HEK293 (cell line): ENCODE measurements at regions not wholly inside any gene's neighbourhood (a gene's known extent, or its start where the extent isn't known, plus 50 kb on each side); places are given as distances from the start of the nearest gene placed in this dataset.

Source experiments
- CTCF ChIA-PET: fragments of 350-600 bp; formaldehyde crosslinking; extraction: SDS; loops from one replicate; lab custom pipeline; 2021; ENCODE audit warnings: antibody characterized with exemption; lab: Yijun Ruan, JAX
- POLR2A ChIA-PET: fragments of 300-600 bp; formaldehyde crosslinking; extraction: SDS; loops from one replicate; lab custom pipeline; 2020; ENCODE audit warnings: antibody characterized with exemption, inconsistent platforms; lab: Yijun Ruan, JAX
- H3K27ac ChIP-seq: fragments of 200-500 bp; sonication (Bioruptor generic); 2 replicates; pipeline ENCODE4 v1.5.1; 2014; ENCODE audit warnings: low read depth, low read length, control low read depth, inconsistent platforms; ENCODE audit errors: extremely low read depth
- H3K36me3 ChIP-seq, 2 experiments: fragments of 200-500 bp in 1 of 2; sonication (Bioruptor generic) in 1 of 2; 1 replicate in 1 of 2; 2 replicates in 1 of 2; pipeline ENCODE4 v1.5.1; 2014 to 2017; ENCODE audit warnings: inconsistent platforms in 2 of 2, low read length in 2 of 2; ENCODE audit not compliant: control insufficient read depth in 2 of 2, insufficient read depth in 1 of 2
- H3K4me1 ChIP-seq: fragments of 200-500 bp; sonication (Bioruptor generic); 2 replicates; pipeline ENCODE4 v1.5.1; 2014; ENCODE audit warnings: mild to moderate bottlenecking, low read length, inconsistent platforms; ENCODE audit not compliant: control insufficient read depth, insufficient read depth
- H3K4me3 ChIP-seq: 2 replicates; pipeline ENCODE4 v1.5.1; 2011; ENCODE audit warnings: low read depth, mild to moderate bottlenecking, control low read depth, low read length, moderate library complexity
- H3K9me3 ChIP-seq: fragments of 200-500 bp; sonication (Bioruptor generic); 2 replicates; pipeline ENCODE4 v1.5.1; 2014; ENCODE audit warnings: low read depth, low read length, inconsistent platforms; ENCODE audit not compliant: control insufficient read depth, insufficient read depth
- HOXD13 ChIP-seq: sonication (generic); formaldehyde crosslinking; IDR thresholded peaks from 2 replicates; pipeline ENCODE4 v1.8.0; 2022; ENCODE audit warnings: missing genetic modification reagents, borderline replicate concordance
- KLF9 ChIP-seq: fragments of 450-650 bp; formaldehyde crosslinking; IDR thresholded peaks from 2 replicates; pipeline ENCODE4 v1.5.1; 2016; ENCODE audit warnings: missing biosample characterization, missing genetic modification characterization, low read depth
- ZBTB6 ChIP-seq: fragments of 450-650 bp; formaldehyde crosslinking; IDR thresholded peaks from 2 replicates; pipeline ENCODE4 v1.5.1; 2017; ENCODE audit warnings: missing biosample characterization, missing genetic modification characterization
- ZFP37 ChIP-seq: fragments of 450-650 bp; formaldehyde crosslinking; IDR thresholded peaks from 2 replicates; pipeline ENCODE4 v1.5.1; 2016; ENCODE audit warnings: missing biosample characterization, missing genetic modification characterization
- ZFP69B ChIP-seq: fragments of 450-650 bp; formaldehyde crosslinking; IDR thresholded peaks from 2 replicates; pipeline ENCODE4 v1.5.1; 2016; ENCODE audit warnings: missing biosample characterization, missing genetic modification characterization
- ZNF140 ChIP-seq: fragments of 450-650 bp; formaldehyde crosslinking; IDR thresholded peaks from 2 replicates; pipeline ENCODE4 v1.5.1; 2016; ENCODE audit warnings: missing biosample characterization, missing genetic modification characterization
- ZNF19 ChIP-seq: fragments of 450-650 bp; formaldehyde crosslinking; IDR thresholded peaks from 2 replicates; pipeline ENCODE4; 2016; ENCODE audit warnings: missing biosample characterization, missing genetic modification characterization, low read depth
- ZNF221 ChIP-seq: fragments of 450-650 bp; formaldehyde crosslinking; IDR thresholded peaks from 2 replicates; pipeline ENCODE4 v1.5.1; 2017; ENCODE audit warnings: missing biosample characterization, missing genetic modification characterization, borderline replicate concordance
- ZNF324 ChIP-seq: fragments of 450-650 bp; formaldehyde crosslinking; IDR thresholded peaks from 2 replicates; pipeline ENCODE4 v1.5.1; 2016; ENCODE audit warnings: missing biosample characterization, missing genetic modification characterization
- ZNF335 ChIP-seq: fragments of 450-650 bp; formaldehyde crosslinking; conservative IDR thresholded peaks from 2 replicates; pipeline ENCODE4 v1.5.1; 2016; ENCODE audit warnings: missing biosample characterization, missing genetic modification characterization
- ZNF394 ChIP-seq: fragments of 450-650 bp; formaldehyde crosslinking; IDR thresholded peaks from 2 replicates; pipeline ENCODE4 v1.5.1; 2016; ENCODE audit warnings: missing biosample characterization, missing genetic modification characterization, mild to moderate bottlenecking, moderate library complexity, borderline replicate concordance
- ZNF423 ChIP-seq: fragments of 450-650 bp; formaldehyde crosslinking; IDR thresholded peaks from 2 replicates; pipeline ENCODE4 v1.5.1; 2016; ENCODE audit warnings: missing biosample characterization, missing genetic modification characterization
- ZNF555 ChIP-seq: fragments of 450-650 bp; formaldehyde crosslinking; conservative IDR thresholded peaks from 2 replicates; pipeline ENCODE4 v1.5.1; 2017; ENCODE audit warnings: missing biosample characterization, mild to moderate bottlenecking, missing genetic modification characterization, inconsistent platforms
- ZNF677 ChIP-seq: fragments of 450-650 bp; IDR thresholded peaks from 2 replicates; pipeline ENCODE4 v1.5.0; 2018; ENCODE audit warnings: missing biosample characterization, mild to moderate bottlenecking, missing genetic modification characterization, moderate library complexity
- ZNF777 ChIP-seq: fragments of 450-650 bp; formaldehyde crosslinking; IDR thresholded peaks from 2 replicates; pipeline ENCODE4 v1.5.1; 2017; ENCODE audit warnings: missing biosample characterization, missing genetic modification characterization, borderline replicate concordance
- TF ChIP-seq, protein P1 (sequence below): IDR thresholded peaks from 2 replicates; pipeline ENCODE4 v1.6.1; 2011; ENCODE audit warnings: mild to moderate bottlenecking, low read depth, low read length, borderline replicate concordance
- TF ChIP-seq, protein P2 (sequence below): fragments of 450-650 bp; formaldehyde crosslinking; conservative IDR thresholded peaks from 2 replicates; pipeline ENCODE4 v1.5.1; 2016; ENCODE audit warnings: low read depth, missing biosample characterization, missing genetic modification characterization

- Histone ChIP-seq H3K27ac (no peak overlapping the region), H3K36me3 (no peaks in the 10 kb centered on the region)
- POLR2A ChIA-PET, result no interaction called here
- CTCF ChIA-PET, result no interaction called here
- TF ChIP-seq ZNF423, result no peak
- no peak for TF ChIP-seq ZNF221 (tag by site-specific recombination)
- no peak for TF ChIP-seq ZNF394 (tag by site-specific recombination)
- no peak for TF ChIP-seq HOXD13 (CRISPR knock-in tag)
- no peak for TF ChIP-seq KLF9 (tag by site-specific recombination)
- TF ChIP-seq ZFP69B (tag by site-specific recombination), result no peak
- no peak for TF ChIP-seq ZNF335 (tag by site-specific recombination)
- TF ChIP-seq ZNF19 (tag by site-specific recombination), result no peak
- TF ChIP-seq ZNF555 (tag by site-specific recombination), result no peak
- no peak for TF ChIP-seq ZNF677
- no peak for TF ChIP-seq ZFP37 (tag by site-specific recombination)
- no peak for TF ChIP-seq ZNF140
- no peak for TF ChIP-seq ZNF324 (tag by site-specific recombination)
- TF ChIP-seq, all 188 proteins: peak for 0
- Histone ChIP-seq H3K4me3 (no peak overlapping the region), H3K4me1 (no peaks in the 10 kb centered on the region), H3K9me3 (no peaks in the 10 kb centered on the region)
These were observed 780.2 kb upstream of the WWC1 start for GRCh38 chr5:167511276-167511675.

GRCh38 chr5:167512111-167512510 lies 779.3 kb upstream of the WWC1 start:
- Histone ChIP-seq H3K4me1 (no peaks in the 10 kb centered on the region), H3K27ac (no peak overlapping the region), H3K36me3 (no peaks in the 10 kb centered on the region), H3K9me3 (no peaks in the 10 kb centered on the region), H3K4me3 (no peak overlapping the region)
- TF ChIP-seq, protein P1, sequence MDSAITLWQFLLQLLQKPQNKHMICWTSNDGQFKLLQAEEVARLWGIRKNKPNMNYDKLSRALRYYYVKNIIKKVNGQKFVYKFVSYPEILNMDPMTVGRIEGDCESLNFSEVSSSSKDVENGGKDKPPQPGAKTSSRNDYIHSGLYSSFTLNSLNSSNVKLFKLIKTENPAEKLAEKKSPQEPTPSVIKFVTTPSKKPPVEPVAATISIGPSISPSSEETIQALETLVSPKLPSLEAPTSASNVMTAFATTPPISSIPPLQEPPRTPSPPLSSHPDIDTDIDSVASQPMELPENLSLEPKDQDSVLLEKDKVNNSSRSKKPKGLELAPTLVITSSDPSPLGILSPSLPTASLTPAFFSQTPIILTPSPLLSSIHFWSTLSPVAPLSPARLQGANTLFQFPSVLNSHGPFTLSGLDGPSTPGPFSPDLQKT, result no peak
- TF ChIP-seq ZNF777 (tag by site-specific recombination), result no peak
- TF ChIP-seq, protein P2, sequence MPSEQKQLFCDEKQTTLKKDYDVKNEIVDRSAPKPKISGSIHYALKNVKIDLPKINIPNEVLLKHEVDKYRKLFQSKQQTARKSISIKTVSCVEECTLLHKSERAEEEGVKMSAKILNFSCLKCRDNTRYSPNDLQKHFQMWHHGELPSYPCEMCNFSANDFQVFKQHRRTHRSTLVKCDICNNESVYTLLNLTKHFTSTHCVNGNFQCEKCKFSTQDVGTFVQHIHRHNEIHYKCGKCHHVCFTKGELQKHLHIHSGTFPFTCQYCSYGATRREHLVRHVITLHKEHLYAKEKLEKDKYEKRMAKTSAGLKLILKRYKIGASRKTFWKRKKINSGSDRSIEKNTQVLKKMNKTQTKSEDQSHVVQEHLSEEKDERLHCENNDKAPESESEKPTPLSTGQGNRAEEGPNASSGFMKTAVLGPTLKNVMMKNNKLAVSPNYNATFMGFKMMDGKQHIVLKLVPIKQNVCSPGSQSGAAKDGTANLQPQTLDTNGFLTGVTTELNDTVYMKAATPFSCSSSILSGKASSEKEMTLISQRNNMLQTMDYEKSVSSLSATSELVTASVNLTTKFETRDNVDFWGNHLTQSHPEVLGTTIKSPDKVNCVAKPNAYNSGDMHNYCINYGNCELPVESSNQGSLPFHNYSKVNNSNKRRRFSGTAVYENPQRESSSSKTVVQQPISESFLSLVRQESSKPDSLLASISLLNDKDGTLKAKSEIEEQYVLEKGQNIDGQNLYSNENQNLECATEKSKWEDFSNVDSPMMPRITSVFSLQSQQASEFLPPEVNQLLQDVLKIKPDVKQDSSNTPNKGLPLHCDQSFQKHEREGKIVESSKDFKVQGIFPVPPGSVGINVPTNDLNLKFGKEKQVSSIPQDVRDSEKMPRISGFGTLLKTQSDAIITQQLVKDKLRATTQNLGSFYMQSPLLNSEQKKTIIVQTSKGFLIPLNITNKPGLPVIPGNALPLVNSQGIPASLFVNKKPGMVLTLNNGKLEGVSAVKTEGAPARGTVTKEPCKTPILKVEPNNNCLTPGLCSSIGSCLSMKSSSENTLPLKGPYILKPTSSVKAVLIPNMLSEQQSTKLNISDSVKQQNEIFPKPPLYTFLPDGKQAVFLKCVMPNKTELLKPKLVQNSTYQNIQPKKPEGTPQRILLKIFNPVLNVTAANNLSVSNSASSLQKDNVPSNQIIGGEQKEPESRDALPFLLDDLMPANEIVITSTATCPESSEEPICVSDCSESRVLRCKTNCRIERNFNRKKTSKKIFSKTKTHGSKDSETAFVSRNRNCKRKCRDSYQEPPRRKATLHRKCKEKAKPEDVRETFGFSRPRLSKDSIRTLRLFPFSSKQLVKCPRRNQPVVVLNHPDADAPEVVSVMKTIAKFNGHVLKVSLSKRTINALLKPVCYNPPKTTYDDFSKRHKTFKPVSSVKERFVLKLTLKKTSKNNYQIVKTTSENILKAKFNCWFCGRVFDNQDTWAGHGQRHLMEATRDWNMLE (tag by site-specific recombination), result no peak
- no peak for TF ChIP-seq ZBTB6 (tag by site-specific recombination)
- CTCF ChIA-PET, result no interaction called here
- POLR2A ChIA-PET, result no interaction called here
